ENCODE measurements at regions not wholly inside any gene's neighbourhood (a gene's known extent, or its start where the extent isn't known, plus 50 kb on each side); places are given as distances from the start of the nearest gene placed in this dataset.

GRCh38 chr4:24057915-24058559 lies 168.2 kb upstream of the PPARGC1A start:
- no peak for DNase-seq (ENCODE audit: low read depth)

GRCh38 chr4:24056289-24056688 lies 166.4 kb upstream of the PPARGC1A start:
- no peak for DNase-seq (ENCODE audit: low read depth)

DNA sequence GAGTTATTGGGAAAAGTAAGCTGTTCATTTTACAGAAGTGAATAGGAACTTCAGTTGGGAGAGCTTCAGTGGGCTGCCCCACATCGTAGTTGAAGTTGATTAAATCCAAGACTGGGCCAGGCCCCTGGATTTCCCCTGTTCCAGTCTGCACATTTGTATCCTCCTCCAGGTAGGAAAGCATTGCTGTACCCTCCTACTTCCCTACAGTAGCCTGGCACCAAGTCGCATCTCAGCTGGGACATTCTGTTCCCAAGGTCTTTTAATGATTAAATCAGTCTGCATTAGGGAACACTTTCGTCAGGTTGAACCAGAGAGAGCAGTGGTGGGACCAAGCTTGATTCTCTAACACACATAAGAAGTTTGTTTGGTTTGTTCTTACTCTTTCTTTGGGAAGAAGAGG lies 165.8 kb upstream of the PPARGC1A start:
- DNase-seq (ENCODE audit: low read depth): no peak

DNA sequence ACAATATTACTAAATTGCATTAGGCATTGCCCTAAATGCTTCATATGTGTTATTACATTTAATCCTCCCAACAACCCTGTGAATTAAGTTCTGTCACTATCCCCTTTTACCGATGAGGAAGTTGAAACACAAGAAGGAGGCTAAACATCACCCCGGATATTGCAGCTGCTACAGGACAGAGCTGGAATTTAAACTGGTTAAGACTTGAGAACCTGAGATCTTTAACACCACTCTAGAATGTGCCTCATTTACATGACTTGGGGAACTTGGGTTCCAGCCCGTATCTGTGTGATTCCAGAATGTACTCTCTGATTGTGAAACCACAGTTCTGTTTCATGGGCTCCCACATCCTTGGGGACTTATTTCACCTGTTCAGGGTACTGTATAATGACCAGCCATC lies 165.1 kb upstream of the PPARGC1A start:
- no peak for DNase-seq (ENCODE audit: low read depth)

DNA sequence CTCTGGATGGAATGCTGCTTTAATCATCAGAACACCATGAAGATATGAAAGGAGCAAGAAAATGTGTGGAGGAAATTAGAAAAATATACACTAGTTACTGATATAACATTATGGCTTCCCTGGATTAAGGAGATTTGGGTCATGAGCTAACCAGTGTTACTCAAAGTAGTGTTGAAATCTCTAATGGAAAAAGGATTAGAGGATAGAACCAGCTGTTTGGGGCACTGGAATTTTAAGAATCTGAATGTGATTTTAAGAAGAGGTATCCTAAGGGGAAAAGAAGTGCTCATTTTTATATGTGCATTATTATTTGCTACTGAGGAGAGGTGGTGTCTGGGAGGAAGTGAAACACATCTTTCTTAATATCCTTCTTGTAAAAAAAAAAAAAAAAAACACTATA lies 164.1 kb upstream of the PPARGC1A start:
- DNase-seq (ENCODE audit: low read depth): no peak

DNA sequence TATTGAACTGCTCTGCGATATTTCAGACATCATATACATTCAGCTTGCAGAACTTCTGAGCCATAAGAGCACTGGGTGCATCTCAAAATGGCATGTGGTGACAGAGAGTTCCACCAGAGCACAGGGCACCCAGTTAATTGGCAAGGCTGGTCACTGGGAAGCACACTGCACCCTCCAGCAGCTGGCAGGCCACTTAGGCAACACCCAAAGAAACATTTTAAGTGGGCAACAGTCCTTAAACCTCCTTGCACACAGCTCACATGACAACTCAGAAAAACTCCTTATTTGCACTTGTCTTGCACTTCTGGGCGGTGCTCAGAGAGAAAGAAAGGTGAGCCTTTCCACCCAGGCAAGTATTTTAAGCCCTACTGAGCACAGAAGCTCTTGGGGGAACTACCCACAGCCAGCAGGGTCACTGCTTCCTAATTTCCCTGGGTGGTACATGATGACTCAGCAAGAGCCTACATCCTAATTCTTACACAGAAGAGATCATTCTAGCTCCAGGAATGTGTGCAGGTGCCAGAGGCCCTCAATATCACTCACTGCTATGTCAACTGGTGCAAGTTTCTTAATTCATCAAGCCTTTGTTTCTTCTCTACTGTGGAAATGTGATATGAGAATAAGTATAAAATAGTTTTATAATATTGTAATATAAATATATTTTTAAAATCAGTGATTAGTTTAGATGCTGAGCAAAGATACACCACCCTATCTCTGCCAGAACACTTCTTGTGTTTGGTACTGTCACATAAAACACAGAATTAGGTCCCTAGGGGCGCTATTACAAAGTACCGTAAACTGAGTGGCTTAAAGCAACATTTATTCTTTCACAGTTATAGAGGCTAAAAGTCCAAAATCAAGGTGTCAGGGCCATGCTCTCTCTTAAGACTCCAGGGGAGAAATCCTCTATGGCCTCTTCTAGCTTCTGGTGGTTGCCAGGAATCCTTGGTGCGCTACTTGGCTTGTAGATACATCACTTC lies 155.1 kb upstream of the PPARGC1A start:
- DNase-seq (ENCODE audit: low read depth): no peak

DNA sequence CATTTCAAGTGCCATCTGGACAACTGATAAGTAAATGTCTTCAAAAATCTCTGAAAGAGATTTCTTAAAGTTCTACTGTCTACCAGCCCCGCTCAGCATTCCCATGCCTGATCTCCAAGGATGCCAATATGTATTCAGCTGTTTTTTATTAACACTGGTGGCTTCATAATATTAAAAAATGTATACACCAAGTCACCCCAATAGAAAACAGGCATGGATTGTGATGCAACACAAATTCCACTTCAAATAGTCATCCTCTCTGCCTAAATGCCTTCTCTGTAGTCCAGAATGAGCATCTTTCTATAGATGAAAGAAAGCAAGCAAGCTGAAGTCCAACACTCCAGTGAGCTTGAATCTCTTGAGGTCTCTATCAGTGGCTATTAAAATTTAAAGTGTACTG lies 152.2 kb upstream of the PPARGC1A start:
- DNase-seq (ENCODE audit: low read depth): no peak

- no peak for DNase-seq (ENCODE audit: low read depth)
Observed at GRCh38 chr4:24040811-24041210, 151.0 kb upstream of the PPARGC1A start.

GRCh38 chr4:24033626-24034025 lies 143.8 kb upstream of the PPARGC1A start:
- DNase-seq (ENCODE audit: low read depth): no peak

DNA sequence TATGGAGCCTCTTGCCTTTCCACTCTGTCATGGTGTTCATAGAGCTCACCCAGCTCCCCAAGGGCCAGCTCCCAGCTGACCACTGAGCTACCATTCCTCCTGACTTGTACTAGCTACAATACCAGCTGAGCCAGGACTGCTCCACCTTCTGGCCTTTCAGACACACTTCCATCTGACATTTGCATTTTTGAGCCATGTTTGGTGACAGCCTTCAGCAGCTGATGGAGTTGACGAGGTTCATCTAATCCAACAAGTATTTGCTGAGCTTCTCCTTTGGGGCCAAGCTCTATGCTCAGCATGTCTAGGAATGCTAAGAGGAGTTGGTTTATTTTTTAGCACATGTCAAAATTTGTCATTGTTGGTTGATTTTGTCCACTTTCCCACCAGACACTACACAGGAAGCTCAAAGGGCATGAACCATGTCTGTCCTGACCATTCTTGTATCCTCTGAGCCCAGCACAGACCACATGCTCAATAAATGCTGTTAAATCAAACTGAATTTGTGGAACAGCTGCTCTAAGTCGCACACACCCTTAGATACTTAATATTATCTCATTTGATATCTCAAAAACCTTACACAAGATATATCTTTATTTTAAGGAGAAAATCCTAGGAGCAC lies 142.6 kb upstream of the PPARGC1A start:
- no peak for DNase-seq (ENCODE audit: low read depth)

DNA sequence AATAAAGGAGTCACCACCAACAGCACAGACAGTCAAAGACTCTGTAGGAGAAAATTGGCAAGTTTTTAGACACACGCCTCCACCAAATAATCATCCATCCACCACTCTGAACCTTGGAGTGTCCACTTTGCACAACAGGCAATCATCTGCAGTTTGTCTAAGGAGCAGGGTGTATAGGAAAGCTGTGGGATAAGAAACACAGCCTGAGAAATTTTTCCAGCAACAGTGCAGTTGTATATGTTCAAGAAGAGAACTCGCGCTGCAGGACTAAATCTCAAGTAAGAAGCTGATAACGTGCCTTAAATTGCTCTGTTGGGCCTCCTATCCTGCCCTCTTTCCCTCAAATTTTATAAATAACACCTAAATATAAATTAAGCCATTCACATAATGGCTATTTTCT lies 136.7 kb upstream of the PPARGC1A start:
- no peak for DNase-seq (ENCODE audit: low read depth)

GRCh38 chr4:24024605-24025004 lies 134.8 kb upstream of the PPARGC1A start:
- no peak for DNase-seq (ENCODE audit: low read depth)

GRCh38 chr4:24024157-24024556 lies 134.3 kb upstream of the PPARGC1A start:
- no peak for DNase-seq (ENCODE audit: low read depth)

DNA sequence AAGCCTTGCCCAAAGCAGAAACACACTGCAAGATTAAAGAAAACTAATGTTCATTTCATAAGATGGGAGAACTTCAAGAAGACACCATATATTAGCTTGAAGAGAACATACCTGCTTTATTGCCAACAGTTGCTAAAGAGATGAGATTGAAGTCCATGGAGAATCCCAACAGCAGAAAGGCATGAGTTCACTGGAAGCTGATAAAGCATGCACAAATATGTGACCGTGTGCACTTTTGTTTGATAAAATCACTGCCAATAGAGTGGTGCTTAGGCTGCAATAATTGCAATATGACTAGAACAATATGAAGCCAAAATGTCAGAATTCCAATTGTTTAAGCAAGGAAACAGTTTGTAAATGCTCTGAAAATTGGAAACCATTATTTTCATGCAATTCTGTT lies 125.9 kb upstream of the PPARGC1A start:
- no peak for DNase-seq (ENCODE audit: low read depth)

GRCh38 chr4:24013668-24014422 lies 124.0 kb upstream of the PPARGC1A start:
- DNase-seq (ENCODE audit: low read depth): no peak

- DNase-seq (ENCODE audit: low read depth): no peak
Observed at GRCh38 chr4:24010994-24011393, 121.1 kb upstream of the PPARGC1A start.

DNA sequence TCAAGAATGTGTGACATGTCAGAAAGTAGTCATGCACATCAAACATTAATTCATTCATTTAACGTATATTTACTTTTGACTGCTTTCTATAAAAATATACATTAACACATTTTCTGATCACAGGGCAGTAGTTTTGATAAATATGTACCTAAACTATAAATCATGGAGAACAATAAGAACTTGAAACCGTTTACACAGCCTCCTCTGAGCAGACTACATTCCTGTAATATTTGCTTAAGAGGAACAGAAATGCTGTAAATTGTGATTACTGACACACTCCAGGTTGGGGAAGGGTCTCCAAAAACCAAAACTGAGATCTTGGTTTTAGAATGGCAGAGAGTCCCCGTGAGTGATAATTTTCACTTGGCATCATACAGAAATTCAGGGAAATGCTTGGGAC lies 120.7 kb upstream of the PPARGC1A start:
- DNase-seq (ENCODE audit: low read depth): no peak

- DNase-seq (ENCODE audit: low read depth): no peak
Observed at GRCh38 chr4:24007860-24008261, 118.0 kb upstream of the PPARGC1A start.

DNA sequence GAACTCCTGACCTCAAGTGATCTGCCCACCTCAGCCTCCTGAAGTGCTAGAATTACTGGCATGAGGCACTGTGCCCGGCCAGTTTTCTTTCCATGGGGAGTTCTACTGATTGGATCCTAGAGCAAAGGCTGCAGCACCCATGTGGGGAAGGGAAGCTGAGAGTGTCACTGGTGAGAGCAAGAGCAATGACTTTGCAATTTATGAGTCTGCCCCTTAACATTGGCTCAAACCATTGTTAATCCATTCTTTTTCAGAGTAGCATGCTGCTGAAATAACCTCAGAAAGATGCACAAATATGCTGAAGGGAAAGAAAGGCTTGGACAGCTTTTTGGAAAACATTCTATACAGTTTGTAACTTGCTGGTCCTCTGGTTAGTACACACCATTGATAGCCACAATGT lies 116.4 kb upstream of the PPARGC1A start:
- DNase-seq (ENCODE audit: low read depth): no peak

GRCh38 chr4:24003926-24004325 lies 114.1 kb upstream of the PPARGC1A start:
- DNase-seq (ENCODE audit: low read depth): no peak

DNA sequence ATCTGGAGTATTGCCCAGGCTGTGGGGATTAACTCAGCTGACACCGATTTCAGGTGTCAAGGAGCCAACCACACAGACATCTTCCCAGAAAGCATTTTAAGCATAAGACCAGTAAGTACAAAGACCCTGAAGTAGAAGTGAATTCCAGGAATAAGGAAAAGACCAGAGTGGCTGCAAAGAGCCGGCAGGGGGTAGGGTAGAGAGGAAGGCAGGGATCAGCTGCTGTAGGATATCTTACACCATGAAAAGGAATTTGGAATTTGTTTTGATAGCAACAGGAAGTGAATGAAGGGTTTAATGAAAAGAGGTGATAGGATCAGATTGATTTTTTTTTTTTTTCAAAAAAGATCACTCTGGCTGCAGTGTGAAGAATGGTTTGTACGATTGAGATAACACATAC lies 113.6 kb upstream of the PPARGC1A start:
- no peak for DNase-seq (ENCODE audit: low read depth)

DNA sequence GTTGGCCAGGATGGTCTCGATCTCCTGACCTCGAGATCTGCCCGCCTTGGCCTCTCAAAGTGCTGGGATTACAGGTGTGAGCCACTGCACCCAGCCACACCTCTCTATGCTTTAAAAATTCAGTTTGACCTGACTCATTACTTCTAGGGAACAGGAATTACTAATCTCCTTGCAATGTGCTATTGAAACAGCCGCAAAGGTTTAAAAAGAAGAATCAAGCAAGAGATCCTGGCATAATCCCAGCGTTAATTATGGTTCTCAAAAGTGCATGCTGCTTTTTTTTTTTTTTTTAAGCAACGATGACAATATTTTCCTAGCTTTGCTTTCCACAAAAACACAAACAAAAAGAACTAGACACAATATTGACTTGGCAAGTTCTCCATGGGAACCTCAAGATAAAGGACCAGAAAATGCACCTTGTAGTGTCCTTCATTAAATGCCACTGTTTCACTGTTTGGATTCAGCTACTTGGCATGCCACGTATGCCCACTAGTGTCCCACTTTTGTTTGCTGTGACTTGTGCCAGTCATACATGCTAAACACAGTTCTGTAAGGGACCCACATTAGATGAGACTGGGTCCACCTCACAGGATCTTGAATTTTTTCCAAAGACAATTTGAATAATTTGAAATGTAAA lies 112.6 kb upstream of the PPARGC1A start:
- DNase-seq (ENCODE audit: low read depth): no peak
